ENCODE measurements at regions not wholly inside any gene's neighbourhood (a gene's known extent, or its start where the extent isn't known, plus 50 kb on each side); places are given as distances from the start of the nearest gene placed in this dataset.

GRCh38 chr16:26856791-26857190 lies 209.9 kb upstream of the C16orf82 start:
- intact Hi-C loops (cut with micrococcal nuclease; ENCODE audit: unreplicated experiment) = no loop called here
- no peak for DNase-seq
- Mint-ChIP-seq H3K4me3 (ENCODE audit: unreplicated experiment) (no peak overlapping the region), H3K27me3 (ENCODE audit: insufficient read depth, unreplicated experiment) (peaks cover 3% of the 10 kb centered on the region), H3K36me3 (ENCODE audit: insufficient read depth, unreplicated experiment) (no peaks in the 10 kb centered on the region), H3K27ac (ENCODE audit: unreplicated experiment) (no peak overlapping the region), H3K9me3 (ENCODE audit: unreplicated experiment) (peaks cover 17% of the 10 kb centered on the region), H3K4me1 (ENCODE audit: low read depth, unreplicated experiment) (no peaks in the 10 kb centered on the region)
- no peaks in the 10 kb centered on the region for H3K4me1 ChIP-seq
- H3K36me3 ChIP-seq (ENCODE audit: control insufficient read depth, insufficient read depth, low read length) = no peaks in the 10 kb centered on the region
- H3K27me3 ChIP-seq (replicated peaks; ENCODE audit: control insufficient read depth, insufficient read depth, low read length) = no peaks in the 10 kb centered on the region
- no peak for TF ChIP-seq CTCF (IDR thresholded peaks at IDR 0.05; ENCODE audit: insufficient read depth in 1 of 2, low read depth in 1 of 2, low read length in 1 of 2, severe bottlenecking in 1 of 2, unreplicated experiment in 1 of 2)
- H3K4me3 ChIP-seq (ENCODE audit: low read depth, low read length) = no peak overlapping the region
- H3K9me3 ChIP-seq = no peaks in the 10 kb centered on the region
- ChIA-PET CTCF (no interaction called here), POLR2A (no interaction called here)
- no TSS peak for BruUV-seq (replicated peaks)

- BruUV-seq (replicated peaks) = no TSS peak
- H3K27ac Mint-ChIP-seq (ENCODE audit: unreplicated experiment) = no peak overlapping the region
These were observed 209.4 kb upstream of the C16orf82 start for GRCh38 chr16:26857371-26857770.

GRCh38 chr16:26860506-26860905 lies 206.2 kb upstream of the C16orf82 start:
- H3K4me1 Mint-ChIP-seq (ENCODE audit: low read depth, unreplicated experiment) = no peaks in the 10 kb centered on the region
- no peaks in the 10 kb centered on the region for H3K36me3 ChIP-seq (ENCODE audit: control insufficient read depth, insufficient read depth, low read length)
- H3K27ac Mint-ChIP-seq (ENCODE audit: unreplicated experiment) = no peak overlapping the region
- H3K4me1 ChIP-seq = no peaks in the 10 kb centered on the region
- H3K9me3 Mint-ChIP-seq (ENCODE audit: unreplicated experiment) = peaks cover 17% of the 10 kb centered on the region
- CTCF ChIA-PET = no interaction called here
- TF ChIP-seq CTCF (IDR thresholded peaks at IDR 0.05; ENCODE audit: insufficient read depth in 1 of 2, low read depth in 1 of 2, low read length in 1 of 2, severe bottlenecking in 1 of 2, unreplicated experiment in 1 of 2) = no peak
- no peak overlapping the region for H3K4me3 Mint-ChIP-seq (ENCODE audit: unreplicated experiment)
- no peaks in the 10 kb centered on the region for H3K36me3 Mint-ChIP-seq (ENCODE audit: insufficient read depth, unreplicated experiment)
- DNase-seq = no peak
- no peaks in the 10 kb centered on the region for H3K27me3 Mint-ChIP-seq (ENCODE audit: insufficient read depth, unreplicated experiment)
- H3K4me3 ChIP-seq (ENCODE audit: low read depth, low read length) = no peak overlapping the region
- POLR2A ChIA-PET = no interaction called here
- BruUV-seq (replicated peaks) = no TSS peak
- intact Hi-C loops (cut with micrococcal nuclease; ENCODE audit: unreplicated experiment) = no loop called here
- no peaks in the 10 kb centered on the region for H3K27me3 ChIP-seq (replicated peaks; ENCODE audit: control insufficient read depth, insufficient read depth, low read length)
- no peaks in the 10 kb centered on the region for H3K9me3 ChIP-seq

More at GRCh38 chr16:26857371-26857770, 209.4 kb upstream of the C16orf82 start:
- Histone ChIP-seq H3K4me3 (ENCODE audit: low read depth, low read length) (no peak overlapping the region), H3K36me3 (ENCODE audit: control insufficient read depth, insufficient read depth, low read length) (no peaks in the 10 kb centered on the region), H3K4me1 (no peaks in the 10 kb centered on the region), H3K9me3 (no peaks in the 10 kb centered on the region), H3K27me3 (replicated peaks; ENCODE audit: control insufficient read depth, insufficient read depth, low read length) (no peaks in the 10 kb centered on the region)
- H3K36me3 Mint-ChIP-seq (ENCODE audit: insufficient read depth, unreplicated experiment) = no peaks in the 10 kb centered on the region
- peaks cover 17% of the 10 kb centered on the region for H3K9me3 Mint-ChIP-seq (ENCODE audit: unreplicated experiment)
- H3K27me3 Mint-ChIP-seq (ENCODE audit: insufficient read depth, unreplicated experiment) = peaks cover 3% of the 10 kb centered on the region
- POLR2A ChIA-PET = no interaction called here
- H3K4me3 Mint-ChIP-seq (ENCODE audit: unreplicated experiment) = no peak overlapping the region
- TF ChIP-seq CTCF (IDR thresholded peaks at IDR 0.05; ENCODE audit: insufficient read depth in 1 of 2, low read depth in 1 of 2, low read length in 1 of 2, severe bottlenecking in 1 of 2, unreplicated experiment in 1 of 2) = no peak
- CTCF ChIA-PET = no interaction called here
- intact Hi-C loops (cut with micrococcal nuclease; ENCODE audit: unreplicated experiment) = no loop called here
- no peaks in the 10 kb centered on the region for H3K4me1 Mint-ChIP-seq (ENCODE audit: low read depth, unreplicated experiment)
- DNase-seq = no peak
